NCI-H446 treated with DMSO at 0.1 percent for 48 hours (cell line): ENCODE measurements at regions not wholly inside any gene's neighbourhood (a gene's known extent, or its start where the extent isn't known, plus 50 kb on each side); places are given as distances from the start of the nearest gene placed in this dataset.

Experiments
- DNase-seq: peaks from one replicate; lab custom pipeline; 2025; lab: John Stamatoyannopoulos, UW

GRCh38 chr2:509888-510287 is 167.3 kb downstream of the TMEM18 start:
- DNase-seq: no peak

GRCh38 chr2:508121-508520 is 169.1 kb downstream of the TMEM18 start:
- DNase-seq: no peak

- DNase-seq: no peak
These were observed 170.3 kb downstream of the TMEM18 start for GRCh38 chr2:506866-507265.

- DNase-seq: no peak
These were observed 170.8 kb downstream of the TMEM18 start for GRCh38 chr2:506451-506850.

- DNase-seq: no peak
These were observed 171.3 kb downstream of the TMEM18 start for GRCh38 chr2:505941-506340.

- DNase-seq: no peak
These were observed 173.8 kb downstream of the TMEM18 start for GRCh38 chr2:503288-503999.

GRCh38 chr2:502831-503230 is 174.4 kb downstream of the TMEM18 start:
- no peak for DNase-seq

GRCh38 chr2:501667-502066 is 175.5 kb downstream of the TMEM18 start:
- DNase-seq: no peak

- DNase-seq: no peak
These were observed 176.1 kb downstream of the TMEM18 start for GRCh38 chr2:501130-501529.

- no peak for DNase-seq
These were observed 177.5 kb downstream of the TMEM18 start for GRCh38 chr2:499726-500125.

- DNase-seq: no peak
These were observed 178.6 kb downstream of the TMEM18 start for GRCh38 chr2:498493-499178.

GRCh38 chr2:497770-498492 is 179.3 kb downstream of the TMEM18 start:
- DNase-seq: no peak

GRCh38 chr2:496729-497128 is 180.5 kb downstream of the TMEM18 start:
- no peak for DNase-seq

GRCh38 chr2:495745-496275 is 181.4 kb downstream of the TMEM18 start:
- no peak for DNase-seq

- no peak for DNase-seq
These were observed 182.4 kb downstream of the TMEM18 start for GRCh38 chr2:494853-495252.

- DNase-seq: no peak
These were observed 184.0 kb downstream of the TMEM18 start for GRCh38 chr2:493228-493627.

GRCh38 chr2:492178-492577 is 185.0 kb downstream of the TMEM18 start:
- DNase-seq: no peak

GRCh38 chr2:489838-490237 is 187.4 kb downstream of the TMEM18 start:
- DNase-seq: no peak

GRCh38 chr2:489084-489483 is 188.1 kb downstream of the TMEM18 start:
- DNase-seq: no peak

- DNase-seq: no peak
These were observed 189.8 kb downstream of the TMEM18 start for GRCh38 chr2:487186-488079.

GRCh38 chr2:486371-486770 is 190.8 kb downstream of the TMEM18 start:
- no peak for DNase-seq

- DNase-seq: no peak
These were observed 193.5 kb upstream of the ALKAL2 start for GRCh38 chr2:481388-481787.
